ENCODE measurements at regions not wholly inside any gene's neighbourhood (a gene's known extent, or its start where the extent isn't known, plus 50 kb on each side); places are given as distances from the start of the nearest gene placed in this dataset.

DNA sequence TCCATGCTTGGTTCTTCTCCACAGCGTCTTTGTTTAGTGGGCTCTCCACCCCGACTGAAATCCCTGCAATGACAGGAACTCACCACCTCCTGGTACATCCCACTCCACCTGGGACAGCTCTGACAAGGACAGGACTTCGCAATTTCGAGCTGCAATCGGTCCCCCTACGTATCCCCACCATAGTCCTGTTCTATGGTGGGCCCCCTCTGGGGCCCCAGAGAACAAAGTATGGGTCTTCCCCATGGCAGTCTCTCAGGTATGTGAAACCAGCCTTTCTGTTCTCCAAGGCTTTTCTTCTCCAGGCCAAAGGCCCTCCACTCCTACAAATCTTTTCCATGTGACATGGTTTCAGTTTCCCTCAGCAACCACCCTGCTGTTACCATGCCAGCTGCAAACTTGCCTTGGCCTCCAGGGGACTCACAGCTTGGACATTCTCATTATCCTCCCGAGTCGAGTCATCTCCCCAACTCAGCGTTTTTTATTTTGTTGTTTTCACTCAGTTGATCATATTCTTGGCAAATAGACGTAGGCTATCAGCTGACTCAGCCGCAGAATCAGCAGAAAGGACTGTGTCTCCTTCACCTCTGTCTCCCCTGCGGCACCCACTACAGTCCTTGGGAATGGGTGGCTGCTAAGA, 233.3 kb downstream of the OPA1 start:
- Histone ChIP-seq H3K79me1 (ENCODE audit: insufficient read depth, low read depth, low read length, poor library complexity, severe bottlenecking) (no peaks in the 10 kb centered on the region), H4K5ac (ENCODE audit: insufficient read length, low read depth, low read length) (no peak overlapping the region), H3K18ac (ENCODE audit: insufficient read length, low read depth, low read length) (no peak overlapping the region), H2AK5ac (ENCODE audit: insufficient read length, low read length) (no peak overlapping the region), H3K23ac (ENCODE audit: insufficient read length, low read depth, low read length) (no peak overlapping the region), H3K4me2 (ENCODE audit: insufficient read depth, insufficient read length, low read length) (no peak overlapping the region), H3K27me3 (ENCODE audit: insufficient read depth, low read length) (no peaks in the 10 kb centered on the region), H3K27ac (ENCODE audit: insufficient read length, low read depth, low read length) (no peak overlapping the region), H3K4me1 (ENCODE audit: insufficient read depth, low read length) (peaks cover 5% of the 10 kb centered on the region; the same call in 1 of the 2 replicates), H3K9ac (ENCODE audit: extremely low read depth, insufficient read length, low read length) (no peak overlapping the region), H4K8ac (replicated peaks; ENCODE audit: insufficient read length, low read depth, low read length) (no peak overlapping the region), H2BK5ac (ENCODE audit: insufficient read length, low read length) (no peak overlapping the region), H3T11ph (ENCODE audit: low read length) (no peak overlapping the region), H2BK12ac (ENCODE audit: insufficient read length, low read depth, low read length) (no peak overlapping the region), H4K20me1 (ENCODE audit: control insufficient read depth, insufficient read depth, insufficient read length) (no peaks in the 10 kb centered on the region), H3K79me2 (ENCODE audit: insufficient read depth, low read length) (no peaks in the 10 kb centered on the region), H3K4ac (ENCODE audit: low read depth, low read length) (no peak overlapping the region), H2AFZ (ENCODE audit: low read length) (no peak overlapping the region), H3K56ac (ENCODE audit: insufficient read length, low read depth, low read length) (no peak overlapping the region), H2BK120ac (ENCODE audit: low read depth, low read length, poor library complexity, severe bottlenecking) (no peak overlapping the region), H3K14ac (ENCODE audit: insufficient read depth, low read length) (no peak overlapping the region; the same call in 1 of the 2 replicates), H3K9me3 (ENCODE audit: control insufficient read depth, low read depth, low read length) (no peaks in the 10 kb centered on the region), H2BK15ac (ENCODE audit: low read depth, low read length) (no peak overlapping the region), H3K23me2 (ENCODE audit: insufficient read length, low read depth, low read length, poor library complexity, severe bottlenecking) (peaks cover 3% of the 10 kb centered on the region), H2BK20ac (ENCODE audit: low read depth, low read length, poor library complexity, severe bottlenecking) (no peak overlapping the region), H4K91ac (ENCODE audit: insufficient read length, low read depth, low read length) (no peak overlapping the region)
- Mint-ChIP-seq H3K9me3 (no peaks in the 10 kb centered on the region; a peak in 1 of 5 replicates), H3K4me1 (peaks cover 25 to 34% of the 10 kb centered on the region in 2 experiments), H3K27me3 (ENCODE audit: low read depth) (peaks cover 13% of the 10 kb centered on the region), H3K27ac (no peak overlapping the region), H3K36me3 (ENCODE audit: insufficient read depth in 1 of 3, low read depth in 3 of 3) (peaks cover 0 to 5% (median 0%) of the 10 kb centered on the region in 3 experiments; a peak in 1 of 7 replicates), H3K4me3 (no peak overlapping the region)
- no CpG with 5 or more reads among the region's 12 CpGs for WGBS (ENCODE audit: extremely low coverage, insufficient read length, low lambda C conversion rate)
- TF ChIP-seq, protein P1, sequence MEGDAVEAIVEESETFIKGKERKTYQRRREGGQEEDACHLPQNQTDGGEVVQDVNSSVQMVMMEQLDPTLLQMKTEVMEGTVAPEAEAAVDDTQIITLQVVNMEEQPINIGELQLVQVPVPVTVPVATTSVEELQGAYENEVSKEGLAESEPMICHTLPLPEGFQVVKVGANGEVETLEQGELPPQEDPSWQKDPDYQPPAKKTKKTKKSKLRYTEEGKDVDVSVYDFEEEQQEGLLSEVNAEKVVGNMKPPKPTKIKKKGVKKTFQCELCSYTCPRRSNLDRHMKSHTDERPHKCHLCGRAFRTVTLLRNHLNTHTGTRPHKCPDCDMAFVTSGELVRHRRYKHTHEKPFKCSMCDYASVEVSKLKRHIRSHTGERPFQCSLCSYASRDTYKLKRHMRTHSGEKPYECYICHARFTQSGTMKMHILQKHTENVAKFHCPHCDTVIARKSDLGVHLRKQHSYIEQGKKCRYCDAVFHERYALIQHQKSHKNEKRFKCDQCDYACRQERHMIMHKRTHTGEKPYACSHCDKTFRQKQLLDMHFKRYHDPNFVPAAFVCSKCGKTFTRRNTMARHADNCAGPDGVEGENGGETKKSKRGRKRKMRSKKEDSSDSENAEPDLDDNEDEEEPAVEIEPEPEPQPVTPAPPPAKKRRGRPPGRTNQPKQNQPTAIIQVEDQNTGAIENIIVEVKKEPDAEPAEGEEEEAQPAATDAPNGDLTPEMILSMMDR (conservative IDR thresholded peaks at IDR 0.05) = no peak
- no peak for DNase-seq

Measured in H9 (cell line).